Activated naive CD4-positive, alpha-beta T cell treated with anti-CD3 and anti-CD28 coated beads for 36 hours (primary cell): ENCODE measurements at regions not wholly inside any gene's neighbourhood (a gene's known extent, or its start where the extent isn't known, plus 50 kb on each side); places are given as distances from the start of the nearest gene placed in this dataset.

ENCODE experiments used
- CTCF ChIA-PET: fragments of 350-600 bp; sonication (Branson Sonifier 250); formaldehyde crosslinking; loops from one replicate; lab custom pipeline; 2021; ENCODE audit warnings: antibody characterized with exemption; lab: Charles Lee
- DNase-seq: peaks from one replicate; pipeline ENCODE4 v3.0.0-alpha.2; 2020
- H3K27ac Mint-ChIP-seq: one replicate; pipeline ENCODE4 v1.8.0; 2021; ENCODE audit warnings: mild to moderate bottlenecking, mixed read lengths
- H3K27me3 Mint-ChIP-seq: one replicate; pipeline ENCODE4 v1.8.0; 2021; ENCODE audit warnings: low read depth, mixed read lengths
- H3K36me3 Mint-ChIP-seq: one replicate; pipeline ENCODE4 v1.8.0; 2021; ENCODE audit warnings: low read depth, mixed read lengths
- H3K4me1 Mint-ChIP-seq: one replicate; pipeline ENCODE4 v1.8.0; 2021; ENCODE audit warnings: low read depth, mixed read lengths
- H3K4me3 Mint-ChIP-seq: one replicate; pipeline ENCODE4 v1.8.0; 2021; ENCODE audit warnings: mild to moderate bottlenecking, moderate library complexity, mixed read lengths
- H3K9me3 Mint-ChIP-seq: one replicate; pipeline ENCODE4 v1.8.0; 2021; ENCODE audit warnings: mixed read lengths
- intact Hi-C: fragments of 100-400 bp; cut with micrococcal nuclease; formaldehyde crosslinking; loops from one replicate; pipeline ENCODE4 v1.15.1; 2023

DNA sequence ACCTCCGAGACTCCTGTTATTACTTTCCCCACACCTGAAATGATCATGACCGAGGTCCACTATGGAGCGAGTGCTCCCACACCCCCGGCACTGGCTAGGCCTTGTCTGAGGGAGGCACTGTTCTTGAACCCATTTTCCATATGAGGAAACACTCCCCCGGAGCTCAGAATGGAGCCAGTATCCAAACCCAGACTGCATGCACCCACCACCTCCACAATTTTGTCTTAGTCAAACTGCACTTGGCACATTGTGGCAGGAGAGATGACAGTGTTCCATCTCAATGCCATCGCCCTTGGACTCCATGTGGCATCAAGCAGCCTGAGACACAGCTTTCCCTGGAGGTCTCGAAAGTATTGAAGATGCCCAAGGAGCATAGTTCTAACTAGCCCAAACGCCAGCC lies 154.1 kb downstream of the NUP210 start:
- H3K27ac Mint-ChIP-seq: no peak overlapping the region
- DNase-seq: no peak
- peaks cover 6% of the 10 kb centered on the region for H3K9me3 Mint-ChIP-seq
- H3K27me3 Mint-ChIP-seq: no peaks in the 10 kb centered on the region
- H3K36me3 Mint-ChIP-seq: no peaks in the 10 kb centered on the region
- CTCF ChIA-PET: interaction anchor here (0.7 kb wide), 2 partner anchors 22 to 66 kb away, joined by 4 to 5 read pairs; no protein-coding TSS in a partner anchor
- H3K4me3 Mint-ChIP-seq: no peak overlapping the region
- H3K4me1 Mint-ChIP-seq: peaks cover 7% of the 10 kb centered on the region
- intact Hi-C loops: no loop called here

DNA sequence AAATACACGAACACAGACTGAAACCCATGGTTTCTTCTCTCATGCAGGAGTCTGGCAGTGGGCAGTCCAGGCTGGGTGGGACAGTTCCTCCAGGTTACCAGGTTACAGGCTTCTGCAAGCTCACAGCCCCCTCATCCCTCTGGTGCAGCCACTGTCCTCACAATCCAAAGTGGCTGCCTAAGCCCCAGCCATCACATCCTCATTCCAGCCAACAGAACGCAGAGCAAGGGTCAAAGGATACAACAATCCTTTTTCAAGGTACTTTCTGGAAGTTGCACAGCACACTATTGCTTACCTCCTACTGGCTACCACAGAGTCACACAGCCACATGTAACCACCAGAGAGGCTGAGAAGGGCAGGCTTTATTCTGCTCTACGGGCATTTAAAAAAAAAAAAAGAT lies 154.6 kb downstream of the NUP210 start:
- H3K4me3 Mint-ChIP-seq: no peak overlapping the region
- H3K36me3 Mint-ChIP-seq: no peaks in the 10 kb centered on the region

GRCh38 chr3:13265016-13265415 lies 155.1 kb downstream of the NUP210 start:
- CTCF ChIA-PET: no interaction called here
- intact Hi-C loops: no loop called here
- no peak overlapping the region for H3K27ac Mint-ChIP-seq

More for the DNA sequence above, 154.6 kb downstream of the NUP210 start:
- no peak overlapping the region for H3K27ac Mint-ChIP-seq
- intact Hi-C loops: no loop called here
- CTCF ChIA-PET: interaction anchor here (0.7 kb wide), 2 partner anchors 21 to 66 kb away, joined by 4 to 5 read pairs; no protein-coding TSS in a partner anchor
- no peaks in the 10 kb centered on the region for H3K27me3 Mint-ChIP-seq
- H3K9me3 Mint-ChIP-seq: peaks cover 6% of the 10 kb centered on the region
- peaks cover 7% of the 10 kb centered on the region for H3K4me1 Mint-ChIP-seq
- DNase-seq: no peak

GRCh38 chr3:13264468-13264795 lies 155.7 kb downstream of the NUP210 start:
- H3K27ac Mint-ChIP-seq: no peak overlapping the region
- intact Hi-C loops: no loop called here
- peaks cover 1% of the 10 kb centered on the region for H3K9me3 Mint-ChIP-seq
- H3K27me3 Mint-ChIP-seq: no peaks in the 10 kb centered on the region
- no peaks in the 10 kb centered on the region for H3K36me3 Mint-ChIP-seq
- DNase-seq: no peak
- CTCF ChIA-PET: interaction anchor here (0.8 kb wide), 1 partner anchor 35 kb away, joined by 3 read pairs; no protein-coding TSS in a partner anchor
- H3K4me1 Mint-ChIP-seq: peaks cover 7% of the 10 kb centered on the region
- no peak overlapping the region for H3K4me3 Mint-ChIP-seq

More at GRCh38 chr3:13265016-13265415, 155.1 kb downstream of the NUP210 start:
- DNase-seq: no peak
- peaks cover 6% of the 10 kb centered on the region for H3K9me3 Mint-ChIP-seq
- H3K36me3 Mint-ChIP-seq: no peaks in the 10 kb centered on the region
- peaks cover 7% of the 10 kb centered on the region for H3K4me1 Mint-ChIP-seq
- no peaks in the 10 kb centered on the region for H3K27me3 Mint-ChIP-seq
- H3K4me3 Mint-ChIP-seq: no peak overlapping the region

DNA sequence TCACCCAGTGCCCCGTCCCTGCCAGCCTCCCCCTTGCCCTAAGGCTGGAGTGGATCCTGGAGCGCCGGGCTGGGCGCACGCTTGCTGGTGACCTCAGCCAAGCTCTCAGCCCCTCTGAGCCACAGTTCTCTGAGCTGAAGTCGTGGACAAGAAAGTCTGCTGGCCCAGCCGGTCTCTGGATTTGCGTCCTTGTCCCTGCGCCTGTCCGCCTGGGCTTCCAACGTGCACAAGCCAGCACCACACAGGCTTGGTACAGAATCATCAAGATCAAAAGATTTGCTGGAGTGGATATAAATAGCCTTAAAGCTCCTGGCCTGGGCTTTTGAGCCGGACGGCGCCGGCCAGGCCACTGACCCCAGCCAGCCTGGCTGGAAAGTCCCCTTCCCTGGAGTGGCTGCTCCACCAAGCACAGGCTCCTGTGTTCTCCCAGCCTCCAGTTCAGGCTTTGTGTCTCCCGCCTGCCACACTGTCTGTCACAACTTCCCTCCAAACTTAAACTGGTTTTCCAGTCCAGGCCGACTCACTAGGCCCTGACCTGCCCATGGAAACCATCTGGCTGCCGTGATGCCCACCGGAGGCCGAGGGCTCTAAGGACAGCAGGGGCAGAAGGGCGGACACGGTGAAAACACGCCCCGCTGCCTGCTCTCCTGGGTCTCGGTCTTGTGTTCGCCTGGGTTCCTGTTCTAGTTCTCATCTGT lies 156.2 kb downstream of the NUP210 start:
- no peaks in the 10 kb centered on the region for H3K9me3 Mint-ChIP-seq
- CTCF ChIA-PET: interaction anchor here (0.8 kb wide), 1 partner anchor 34 kb away, joined by 3 read pairs; no protein-coding TSS in a partner anchor
- no peak overlapping the region for H3K27ac Mint-ChIP-seq
- H3K27me3 Mint-ChIP-seq: no peaks in the 10 kb centered on the region
- intact Hi-C loops: no loop called here
- H3K4me3 Mint-ChIP-seq: no peak overlapping the region
- peaks cover 7% of the 10 kb centered on the region for H3K4me1 Mint-ChIP-seq
- H3K36me3 Mint-ChIP-seq: no peaks in the 10 kb centered on the region
- DNase-seq: no peak

- intact Hi-C loops: no loop called here
- H3K9me3 Mint-ChIP-seq: no peaks in the 10 kb centered on the region
- no peak overlapping the region for H3K27ac Mint-ChIP-seq
- H3K4me3 Mint-ChIP-seq: no peak overlapping the region
- H3K36me3 Mint-ChIP-seq: no peaks in the 10 kb centered on the region
- peak; percentile 26 for DNase-seq
- peaks cover 7% of the 10 kb centered on the region for H3K4me1 Mint-ChIP-seq
- H3K27me3 Mint-ChIP-seq: no peaks in the 10 kb centered on the region
- CTCF ChIA-PET: no interaction called here
Observed at GRCh38 chr3:13262493-13263211, 157.5 kb downstream of the NUP210 start.

- no peaks in the 10 kb centered on the region for H3K36me3 Mint-ChIP-seq
- CTCF ChIA-PET: interaction anchor here (1.2 kb wide), 1 partner anchor 170 kb away, joined by 4 read pairs; no protein-coding TSS in a partner anchor
- no peak overlapping the region for H3K27ac Mint-ChIP-seq
Observed at GRCh38 chr3:13261892-13262291, 158.2 kb downstream of the NUP210 start.

DNA sequence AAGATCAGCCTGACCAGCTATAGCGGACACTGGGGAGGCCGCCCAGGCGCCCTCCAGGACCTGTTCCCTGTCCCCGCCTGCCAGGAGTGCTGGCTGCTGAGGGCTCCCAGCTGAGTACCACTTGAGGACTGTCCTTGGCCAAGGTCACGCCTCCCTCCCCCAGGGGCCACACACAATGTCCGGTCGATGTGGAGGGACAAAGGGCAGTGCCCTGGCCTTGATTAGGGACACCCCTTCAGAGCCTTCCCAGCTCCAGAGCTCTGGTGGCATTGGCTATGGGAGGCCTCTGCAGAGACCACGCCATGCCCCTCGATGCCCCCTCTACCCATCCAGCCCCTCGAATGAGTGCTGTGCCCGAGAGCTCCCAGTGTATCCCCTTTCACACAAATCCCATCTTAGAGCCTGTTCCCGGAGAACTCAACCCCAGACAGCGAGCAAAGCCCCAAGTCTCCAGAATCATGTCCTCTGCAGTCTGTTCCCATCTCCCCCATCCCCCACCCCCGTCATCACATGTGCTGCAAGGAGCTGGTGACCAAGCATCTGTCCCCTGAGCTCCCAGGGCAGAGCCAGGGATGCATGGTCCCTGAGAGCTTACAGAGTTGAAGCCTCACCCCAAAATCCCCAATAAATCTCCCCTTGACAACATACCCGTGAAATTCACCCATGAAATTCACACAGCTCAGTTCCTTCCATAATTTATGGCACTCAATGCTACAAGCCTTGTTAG lies 158.9 kb downstream of the NUP210 start:
- H3K9me3 Mint-ChIP-seq: no peaks in the 10 kb centered on the region
- no peak overlapping the region for H3K27ac Mint-ChIP-seq
- CTCF ChIA-PET: interaction anchor here (1.2 kb wide), 1 partner anchor 169 kb away, joined by 4 read pairs; no protein-coding TSS in a partner anchor
- intact Hi-C loops: no loop called here
- H3K27me3 Mint-ChIP-seq: no peaks in the 10 kb centered on the region
- no peaks in the 10 kb centered on the region for H3K36me3 Mint-ChIP-seq
- no peak overlapping the region for H3K4me3 Mint-ChIP-seq
- DNase-seq: no peak
- H3K4me1 Mint-ChIP-seq: peaks cover 7% of the 10 kb centered on the region

More at GRCh38 chr3:13261892-13262291, 158.2 kb downstream of the NUP210 start:
- Mint-ChIP-seq H3K27me3 (no peaks in the 10 kb centered on the region), H3K4me3 (no peak overlapping the region), H3K4me1 (peaks cover 7% of the 10 kb centered on the region), H3K9me3 (no peaks in the 10 kb centered on the region)
- no peak for DNase-seq
- intact Hi-C loops: no loop called here

GRCh38 chr3:13260259-13261103 lies 159.6 kb downstream of the NUP210 start:
- DNase-seq: no peak
- no peak overlapping the region for H3K4me3 Mint-ChIP-seq
- intact Hi-C loops: no loop called here
- CTCF ChIA-PET: interaction anchor here (1.2 kb wide), 1 partner anchor 169 kb away, joined by 4 read pairs; no protein-coding TSS in a partner anchor
- no peaks in the 10 kb centered on the region for H3K27me3 Mint-ChIP-seq
- H3K4me1 Mint-ChIP-seq: peaks cover 7% of the 10 kb centered on the region
- H3K27ac Mint-ChIP-seq: no peak overlapping the region
- no peaks in the 10 kb centered on the region for H3K36me3 Mint-ChIP-seq
- no peaks in the 10 kb centered on the region for H3K9me3 Mint-ChIP-seq

DNA sequence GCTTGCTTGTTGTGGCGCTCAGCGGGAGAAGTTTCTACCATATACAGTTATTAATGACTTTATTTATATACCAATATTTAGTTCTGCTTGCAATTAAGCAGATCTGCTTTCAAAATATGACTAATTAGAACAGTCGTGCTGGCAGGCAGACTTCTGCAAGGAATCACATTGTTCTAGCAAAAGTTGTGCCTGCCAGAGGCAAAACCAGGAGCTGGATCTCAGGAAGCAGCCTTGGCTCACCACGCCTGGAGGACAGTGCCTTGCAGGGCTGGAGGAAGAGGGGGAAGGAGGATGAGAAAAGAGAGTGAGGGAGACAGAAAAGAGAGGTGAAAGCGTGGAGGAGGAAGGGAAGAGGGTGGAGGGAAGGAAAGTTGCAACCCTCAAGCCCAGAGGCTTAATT lies 160.3 kb downstream of the NUP210 start:
- no peaks in the 10 kb centered on the region for H3K36me3 Mint-ChIP-seq
- H3K27me3 Mint-ChIP-seq: no peaks in the 10 kb centered on the region
- H3K27ac Mint-ChIP-seq: no peak overlapping the region
- peaks cover 7% of the 10 kb centered on the region for H3K4me1 Mint-ChIP-seq
- no peaks in the 10 kb centered on the region for H3K9me3 Mint-ChIP-seq
- CTCF ChIA-PET: no interaction called here
- intact Hi-C loops: no loop called here
- no peak overlapping the region for H3K4me3 Mint-ChIP-seq
- DNase-seq: no peak

GRCh38 chr3:13258986-13259514 lies 161.1 kb downstream of the NUP210 start:
- Mint-ChIP-seq H3K4me1 (peaks cover 7% of the 10 kb centered on the region), H3K27me3 (no peaks in the 10 kb centered on the region), H3K27ac (no peak overlapping the region), H3K36me3 (no peaks in the 10 kb centered on the region), H3K4me3 (no peak overlapping the region), H3K9me3 (no peaks in the 10 kb centered on the region)
- intact Hi-C loops: no loop called here
- CTCF ChIA-PET: no interaction called here
- no peak for DNase-seq
